ENCODE measurements at regions not wholly inside any gene's neighbourhood (a gene's known extent, or its start where the extent isn't known, plus 50 kb on each side); places are given as distances from the start of the nearest gene placed in this dataset.

GRCh38 chr3:73298243-73299183 is 237.1 kb downstream of the EBLN2 start:
- no peak for DNase-seq

GRCh38 chr3:73299184-73299691 is 237.8 kb downstream of the EBLN2 start:
- no peak for DNase-seq

- no peak for DNase-seq
These were observed 252.9 kb downstream of the EBLN2 start for GRCh38 chr3:73314151-73314951.

GRCh38 chr3:73315706-73316105 is 254.2 kb downstream of the EBLN2 start:
- DNase-seq, result no peak

GRCh38 chr3:73319179-73319769 is 257.8 kb downstream of the EBLN2 start:
- no peak for DNase-seq

GRCh38 chr3:73321286-73321999 is 260.0 kb downstream of the EBLN2 start:
- DNase-seq, result no peak

GRCh38 chr3:73324203-73325155 is 263.0 kb downstream of the EBLN2 start:
- no peak for DNase-seq

- DNase-seq, result no peak
These were observed 264.9 kb downstream of the EBLN2 start for GRCh38 chr3:73326396-73326795.

GRCh38 chr3:73327052-73327451 is 265.6 kb downstream of the EBLN2 start:
- no peak for DNase-seq
